Vagina (tissue), 2 donors: ENCODE measurements at regions not wholly inside any gene's neighbourhood (a gene's known extent, or its start where the extent isn't known, plus 50 kb on each side); places are given as distances from the start of the nearest gene placed in this dataset.
"Not testable (repeated sequence)": the region's sequence is repeated elsewhere in the genome, so short reads cannot be mapped to it uniquely, and the experiment has no call there.

Source experiments
- DNase-seq, 2 donors: peaks; one replicate each; pipeline ENCODE4 v3.0.0-alpha.2; 2017; ENCODE audit errors: extremely low spot score in 2 of 2
- H3K27ac ChIP-seq: fragments of 200-600 bp; sonication (generic); one replicate; pipeline ENCODE4 v1.5.1; 2019
- H3K27me3 ChIP-seq: fragments of 200-600 bp; sonication (generic); one replicate; pipeline ENCODE4 v1.5.1; 2019
- H3K36me3 ChIP-seq, 2 donors: fragments of 200-600 bp; sonication (generic); one replicate each; pipeline ENCODE4 v1.5.1; 2017 to 2019
- H3K4me1 ChIP-seq: fragments of 200-600 bp; sonication (generic); one replicate; pipeline ENCODE4 v1.5.1; 2019
- H3K4me3 ChIP-seq, 2 donors: fragments of 200-600 bp; sonication (generic); 1 replicate in 1 of 2; 2 replicates in 1 of 2; pipeline ENCODE4 v1.5.1; 2016 to 2019
- H3K9me3 ChIP-seq: fragments of 200-600 bp; sonication (generic); one replicate; pipeline ENCODE4 v1.5.1; 2019
- CTCF ChIP-seq, 3 experiments: fragments of 450-650 bp in 2 of 3; fragments of 200-600 bp in 1 of 3; sonication (generic) in 1 of 3; IDR thresholded peaks; one replicate each; pipeline ENCODE4 v1.5.1; 2017 to 2019; ENCODE audit warnings: antibody characterized with exemption in 3 of 3, mild to moderate bottlenecking in 2 of 3, moderate library complexity in 2 of 3
- POLR2A ChIP-seq, 2 donors: fragments of 450-650 bp; IDR thresholded peaks; one replicate each; pipeline ENCODE4 v1.6.1; 2017; ENCODE audit warnings: antibody characterized with exemption in 2 of 2, mild to moderate bottlenecking in 2 of 2, moderate library complexity in 2 of 2
- POLR2AphosphoS5 ChIP-seq, 2 donors: sonication (generic); formaldehyde crosslinking; IDR thresholded peaks; one replicate each; pipeline ENCODE4 v1.9.0; 2017; ENCODE audit warnings: antibody characterized with exemption in 2 of 2, mild to moderate bottlenecking in 2 of 2, low read depth in 1 of 2; ENCODE audit not compliant: insufficient read depth in 1 of 2
- intact Hi-C: fragments of 100-400 bp; cut with DNase I; formaldehyde crosslinking; loops from one replicate; pipeline ENCODE4 v1.15.1; 2023

DNA sequence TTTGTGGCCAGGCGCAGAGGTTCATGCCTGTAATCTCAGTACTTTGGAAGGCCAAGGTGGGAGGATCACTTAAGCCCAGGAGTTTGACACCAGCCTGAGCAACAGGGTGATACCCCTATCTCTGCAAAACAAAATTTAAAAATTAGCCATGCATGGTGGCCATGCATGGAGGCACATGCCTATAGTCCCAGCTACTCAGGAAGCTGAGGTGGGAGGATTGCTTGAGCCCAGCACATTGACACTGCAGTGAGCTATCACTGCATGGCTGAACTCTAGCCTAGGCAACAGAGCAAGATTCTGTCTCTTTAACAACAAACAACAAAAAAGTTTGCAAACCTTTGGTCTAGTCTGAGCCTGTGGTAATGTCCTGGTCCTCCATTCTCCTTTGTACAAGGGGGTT is 69.2 kb upstream of the CNEP1R1 start:
- Histone ChIP-seq H3K27me3 (no peaks in the 10 kb centered on the region), H3K4me3 (no peak overlapping the region), H3K36me3 (no peaks in the 10 kb centered on the region), H3K4me1 (no peaks in the 10 kb centered on the region), H3K9me3 (no peaks in the 10 kb centered on the region), H3K27ac (no peak overlapping the region)
- no peak for TF ChIP-seq POLR2AphosphoS5 (IDR thresholded peaks at IDR 0.05; ENCODE audit: insufficient read depth in 1 of 2, low read depth in 1 of 2)
- no peak for TF ChIP-seq POLR2A (IDR thresholded peaks at IDR 0.05)
- no peak for TF ChIP-seq CTCF (IDR thresholded peaks at IDR 0.05)
- intact Hi-C loops: no loop called here
- no peak for DNase-seq

GRCh38 chr16:49956915-49957314 is 68.1 kb upstream of the CNEP1R1 start:
- intact Hi-C loops: no loop called here
- no peak for DNase-seq
- H3K9me3 ChIP-seq: no peaks in the 10 kb centered on the region
- TF ChIP-seq POLR2A (IDR thresholded peaks at IDR 0.05): no peak
- no peak for TF ChIP-seq CTCF (IDR thresholded peaks at IDR 0.05)
- TF ChIP-seq POLR2AphosphoS5 (IDR thresholded peaks at IDR 0.05; ENCODE audit: insufficient read depth in 1 of 2, low read depth in 1 of 2): no peak
- H3K36me3 ChIP-seq: no peaks in the 10 kb centered on the region
- H3K27ac ChIP-seq: no peak overlapping the region
- H3K27me3 ChIP-seq: no peaks in the 10 kb centered on the region
- no peaks in the 10 kb centered on the region for H3K4me1 ChIP-seq
- H3K4me3 ChIP-seq: no peak overlapping the region

DNA sequence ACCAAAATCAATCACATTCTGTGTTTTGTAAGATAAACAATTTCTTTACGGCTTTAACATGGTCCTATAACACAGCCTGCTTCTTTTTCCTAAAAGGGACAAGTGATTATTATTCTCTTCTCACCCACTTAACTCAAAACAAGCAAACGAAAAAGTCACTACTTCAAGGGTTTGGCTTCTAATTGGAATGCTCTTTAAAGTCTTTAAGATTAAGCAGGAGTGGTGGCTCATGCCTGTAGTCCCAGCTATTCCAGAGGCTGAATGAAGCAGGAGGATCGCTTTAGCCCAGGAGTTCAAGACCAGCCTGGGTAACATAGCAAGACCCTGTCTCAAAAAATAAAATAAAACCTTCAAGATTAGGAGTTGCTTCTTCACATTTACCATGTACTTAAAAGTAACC is 66.6 kb upstream of the CNEP1R1 start:
- TF ChIP-seq POLR2A (IDR thresholded peaks at IDR 0.05) (no peak), CTCF (IDR thresholded peaks at IDR 0.05) (no peak), POLR2AphosphoS5 (IDR thresholded peaks at IDR 0.05; ENCODE audit: insufficient read depth in 1 of 2, low read depth in 1 of 2) (no peak)
- Histone ChIP-seq H3K27ac (no peak overlapping the region), H3K4me1 (no peaks in the 10 kb centered on the region), H3K27me3 (no peaks in the 10 kb centered on the region), H3K36me3 (no peaks in the 10 kb centered on the region), H3K4me3 (no peak overlapping the region), H3K9me3 (no peaks in the 10 kb centered on the region)
- DNase-seq: no peak
- intact Hi-C loops: no loop called here

- intact Hi-C loops: no loop called here
- H3K36me3 ChIP-seq: no peaks in the 10 kb centered on the region
- H3K27ac ChIP-seq: no peak overlapping the region
- no peaks in the 10 kb centered on the region for H3K27me3 ChIP-seq
- H3K4me3 ChIP-seq: no peak overlapping the region
- H3K9me3 ChIP-seq: no peaks in the 10 kb centered on the region
- no peaks in the 10 kb centered on the region for H3K4me1 ChIP-seq
- no peak for DNase-seq
- TF ChIP-seq POLR2AphosphoS5 (IDR thresholded peaks at IDR 0.05; ENCODE audit: insufficient read depth in 1 of 2, low read depth in 1 of 2) (no peak), CTCF (IDR thresholded peaks at IDR 0.05) (no peak), POLR2A (IDR thresholded peaks at IDR 0.05) (no peak)
These were observed 65.3 kb upstream of the CNEP1R1 start for GRCh38 chr16:49959552-49960277.

- Histone ChIP-seq H3K4me1 (no peaks in the 10 kb centered on the region), H3K27me3 (no peaks in the 10 kb centered on the region), H3K9me3 (no peaks in the 10 kb centered on the region), H3K4me3 (no peak overlapping the region), H3K27ac (no peak overlapping the region), H3K36me3 (no peaks in the 10 kb centered on the region)
- DNase-seq: no peak
- intact Hi-C loops: no loop called here
- no peak for TF ChIP-seq CTCF (IDR thresholded peaks at IDR 0.05)
- TF ChIP-seq POLR2A (IDR thresholded peaks at IDR 0.05): no peak
- no peak for TF ChIP-seq POLR2AphosphoS5 (IDR thresholded peaks at IDR 0.05; ENCODE audit: insufficient read depth in 1 of 2, low read depth in 1 of 2)
These were observed 63.9 kb upstream of the CNEP1R1 start for GRCh38 chr16:49961089-49961488.

DNA sequence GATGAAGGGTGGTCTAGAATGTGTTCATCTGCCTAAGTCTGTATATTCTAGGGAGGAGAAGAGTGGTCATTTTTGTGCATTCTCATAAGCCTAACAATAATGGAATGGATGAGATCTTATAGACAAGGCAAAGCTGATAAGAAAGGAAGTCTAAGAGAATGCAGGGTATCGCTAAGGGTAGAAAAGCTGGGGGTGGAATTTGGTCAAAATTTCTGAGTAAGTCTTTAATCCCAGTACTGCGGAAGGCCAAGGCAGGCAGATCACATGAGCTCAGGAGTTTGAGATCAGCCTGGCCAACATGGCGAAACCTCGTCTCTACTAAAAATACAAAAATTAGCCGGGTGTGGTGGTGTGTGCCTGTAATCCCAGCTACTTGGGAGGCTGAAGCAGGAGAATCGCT is 62.5 kb upstream of the CNEP1R1 start:
- H3K36me3 ChIP-seq, H3K27ac ChIP-seq, H3K27me3 ChIP-seq, H3K9me3 ChIP-seq, H3K4me1 ChIP-seq, DNase-seq, intact Hi-C loops, H3K4me3 ChIP-seq: not testable (repeated sequence)
